Ishikawa (cell line): ENCODE measurements at regions not wholly inside any gene's neighbourhood (a gene's known extent, or its start where the extent isn't known, plus 50 kb on each side); places are given as distances from the start of the nearest gene placed in this dataset.

Source experiments
- CEBPB ChIP-seq: IDR thresholded peaks from 2 replicates; pipeline ENCODE4 v1.6.1; 2012
- CREB1 ChIP-seq: IDR thresholded peaks from 2 replicates; pipeline ENCODE4 v1.6.1; 2012; ENCODE audit warnings: low read depth
- EGR1 ChIP-seq: IDR thresholded peaks from 2 replicates; pipeline ENCODE4 v1.6.1; 2012
- EP300 ChIP-seq: IDR thresholded peaks from 2 replicates; pipeline ENCODE4 v1.6.1; 2012; ENCODE audit warnings: borderline replicate concordance
- FOXM1 ChIP-seq: IDR thresholded peaks from 2 replicates; pipeline ENCODE4 v1.6.1; 2012; ENCODE audit warnings: low read depth, borderline replicate concordance
- MAX ChIP-seq: IDR thresholded peaks from 2 replicates; pipeline ENCODE4 v1.6.1; 2012
- NFIC ChIP-seq: IDR thresholded peaks from 2 replicates; pipeline ENCODE4 v1.6.1; 2012
- RAD21 ChIP-seq: IDR thresholded peaks from 2 replicates; pipeline ENCODE4 v1.6.1; 2012; ENCODE audit warnings: low read depth
- REST ChIP-seq: IDR thresholded peaks from 2 replicates; pipeline ENCODE4 v1.6.1; 2012; ENCODE audit warnings: low read depth, mild to moderate bottlenecking
- TAF1 ChIP-seq: IDR thresholded peaks from 2 replicates; pipeline ENCODE4 v1.6.1; 2012; ENCODE audit warnings: low read depth, mild to moderate bottlenecking
- TCF12 ChIP-seq: IDR thresholded peaks from 2 replicates; pipeline ENCODE4 v1.6.1; 2012; ENCODE audit warnings: low read depth
- TEAD4 ChIP-seq: IDR thresholded peaks from 2 replicates; pipeline ENCODE4 v1.6.1; 2012
- USF1 ChIP-seq: IDR thresholded peaks from 2 replicates; pipeline ENCODE4 v1.6.1; 2012
- YY1 ChIP-seq: IDR thresholded peaks from 2 replicates; pipeline ENCODE4 v1.6.1; 2012; ENCODE audit warnings: low read depth
- ZBTB7A ChIP-seq: IDR thresholded peaks from 2 replicates; pipeline ENCODE4 v1.6.1; 2012; ENCODE audit warnings: low read depth

- no peak for TF ChIP-seq CREB1
- TF ChIP-seq MAX, result no peak
- no peak for TF ChIP-seq RAD21
- TF ChIP-seq TAF1, result no peak
- TF ChIP-seq CEBPB, result no peak
- TF ChIP-seq YY1, result no peak
- no peak for TF ChIP-seq NFIC
Measured at GRCh38 chr4:178174756-178175155, 732.5 kb upstream of the AGA start.

GRCh38 chr4:178185517-178185916, 743.3 kb upstream of the AGA start:
- TF ChIP-seq NFIC (no peak), EP300 (no peak), ZBTB7A (no peak), TAF1 (no peak), FOXM1 (no peak), TEAD4 (no peak), REST (no peak), MAX (no peak), CEBPB (no peak), YY1 (no peak), TCF12 (no peak), EGR1 (no peak), CREB1 (no peak), USF1 (no peak), RAD21 (no peak)

- no peak for TF ChIP-seq CEBPB
- TF ChIP-seq TCF12, result no peak
- no peak for TF ChIP-seq YY1
- no peak for TF ChIP-seq ZBTB7A
- no peak for TF ChIP-seq MAX
- TF ChIP-seq NFIC, result no peak
- TF ChIP-seq RAD21, result no peak
- TF ChIP-seq TEAD4, result no peak
Measured at GRCh38 chr4:178192611-178193010, 750.4 kb upstream of the AGA start.

- no peak for TF ChIP-seq ZBTB7A
- peak; percentile 72; the same call in 1 of the 2 replicates for TF ChIP-seq EP300
- TF ChIP-seq EGR1, result no peak; the same call in 1 of the 2 replicates
- TF ChIP-seq FOXM1, result peak; percentile 85
- TF ChIP-seq REST, result no peak
- 0 out of 2 replicates have a peak, but pooled peaks have one; percentile 26 for TF ChIP-seq YY1
- TF ChIP-seq TAF1, result no peak
- peak; percentile 48 for TF ChIP-seq MAX
- TF ChIP-seq TCF12, result peak; percentile 64
- TF ChIP-seq CREB1, result no peak
- TF ChIP-seq TEAD4, result peak; percentile 78
- peak; percentile 94 for TF ChIP-seq NFIC
- peak; percentile 16; the same call in 1 of the 2 replicates for TF ChIP-seq RAD21
- no peak for TF ChIP-seq CEBPB
- TF ChIP-seq USF1, result 0 out of 2 replicates have a peak, but pooled peaks have one; percentile 7
Measured at GRCh38 chr4:178196751-178197374, 754.6 kb upstream of the AGA start.

GRCh38 chr4:178198691-178199090, 756.5 kb upstream of the AGA start:
- TF ChIP-seq TEAD4 (peak; percentile 34; the same call in 1 of the 2 replicates), USF1 (no peak)
